ENCODE measurements at regions not wholly inside any gene's neighbourhood (a gene's known extent, or its start where the extent isn't known, plus 50 kb on each side); places are given as distances from the start of the nearest gene placed in this dataset.

DNA sequence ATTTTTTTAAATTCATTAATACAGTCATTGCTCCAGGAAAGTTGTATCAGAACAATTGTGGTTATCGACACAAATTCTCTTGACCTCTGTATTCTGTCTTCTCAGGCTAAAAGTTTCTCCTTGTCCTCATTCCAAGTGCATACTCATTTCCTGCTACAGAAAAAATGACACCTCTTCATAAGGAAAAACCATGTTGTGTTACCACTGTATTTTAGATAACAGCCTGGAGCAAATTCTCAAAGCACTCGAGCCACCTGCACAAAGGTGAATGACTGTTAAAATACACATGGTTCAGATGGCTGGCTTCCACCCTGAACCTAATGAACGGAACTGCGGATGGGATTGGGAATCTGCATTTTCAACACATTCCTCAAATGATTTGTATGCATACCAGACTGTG, 586.5 kb downstream of the EPHA4 start:
- TF ChIP-seq POLR2A (IDR thresholded peaks at IDR 0.05; ENCODE audit: low read depth, low read length): no peak
- TF ChIP-seq POLR2AphosphoS5 (IDR thresholded peaks at IDR 0.05; ENCODE audit: low read depth, low read length): no peak
- no peak for TF ChIP-seq TAF1 (IDR thresholded peaks at IDR 0.05; ENCODE audit: low read depth, low read length)
